ENCODE measurements at regions not wholly inside any gene's neighbourhood (a gene's known extent, or its start where the extent isn't known, plus 50 kb on each side); places are given as distances from the start of the nearest gene placed in this dataset.

GRCh38 chr2:8538931-8539621, 142.8 kb upstream of the ID2 start:
- WGBS, 5 donors, result 84 to 89% (median 85%) methylated on average over 12 to 14 of the region's 14 CpGs
- Histone ChIP-seq H3K27ac (peak overlapping the region in 2 of 5 donors; percentile 60 to 61), H3K4me3 (no peak overlapping the region), H3K4me1 (peaks cover 33 to 75% (median 50%) of the 10 kb centered on the region in 4 donors), H3K36me3 (no peaks in the 10 kb centered on the region), H3K27me3 (no peaks in the 10 kb centered on the region), H3K9me3 (no peaks in the 10 kb centered on the region)
- no peak for TF ChIP-seq POLR2A (IDR thresholded peaks at IDR 0.05)
- no peak for TF ChIP-seq EP300 (IDR thresholded peaks at IDR 0.05)
- no peak for TF ChIP-seq POLR2AphosphoS5 (IDR thresholded peaks at IDR 0.05)
- no peak for TF ChIP-seq CTCF (IDR thresholded peaks at IDR 0.05)
- DNase-seq, result peak in 1 of 2 donors; percentile 23
- intact Hi-C loops (cut with DNase I; ENCODE audit: low total_unique reads), result no loop called here

- 45 to 60% (median 56%) methylated on average over 14 of the region's 14 CpGs for WGBS, 5 donors
- Histone ChIP-seq H3K27ac (peak overlapping the region in 3 of 5 donors; percentile 26 to 61 (median 60)), H3K4me3 (no peak overlapping the region), H3K9me3 (no peaks in the 10 kb centered on the region), H3K36me3 (no peaks in the 10 kb centered on the region), H3K4me1 (peaks cover 37 to 80% (median 51%) of the 10 kb centered on the region in 4 donors), H3K27me3 (no peaks in the 10 kb centered on the region)
- peak in 2 of 3 donors; percentile 5 to 10 for TF ChIP-seq POLR2AphosphoS5 (IDR thresholded peaks at IDR 0.05)
- TF ChIP-seq CTCF (IDR thresholded peaks at IDR 0.05), result no peak
- TF ChIP-seq POLR2A (IDR thresholded peaks at IDR 0.05), result no peak
- no peak for TF ChIP-seq EP300 (IDR thresholded peaks at IDR 0.05)
- intact Hi-C loops (cut with DNase I; ENCODE audit: low total_unique reads), result no loop called here
- DNase-seq, result peak; percentile 68 to 94
Measured at GRCh38 chr2:8539743-8540551, 141.9 kb upstream of the ID2 start.

DNA sequence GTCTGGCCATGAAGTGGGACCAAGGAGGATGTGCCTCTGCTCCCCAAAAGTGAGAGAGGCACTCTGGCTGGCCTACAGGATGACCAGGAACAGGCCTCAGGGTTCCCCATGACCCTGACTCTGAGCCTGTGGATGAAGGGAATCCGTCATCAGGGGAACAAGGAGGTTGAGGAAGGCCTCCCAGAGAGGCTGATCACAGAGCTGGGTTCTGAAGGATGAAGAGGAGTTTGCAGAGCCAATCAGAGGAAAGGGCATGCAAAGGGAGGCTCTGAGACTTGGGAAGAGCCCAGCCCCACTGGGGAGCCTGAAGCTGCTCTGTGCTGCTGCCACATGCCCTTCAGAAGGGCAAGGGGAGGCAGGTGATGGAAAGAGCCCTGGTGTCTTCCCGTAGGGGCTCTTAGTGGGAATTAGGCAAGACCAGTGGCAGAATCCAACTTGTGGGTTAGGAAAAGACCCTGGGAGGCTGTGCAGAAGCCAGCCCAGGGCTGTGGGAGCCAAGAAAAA, 141.3 kb upstream of the ID2 start:
- Histone ChIP-seq H3K36me3 (no peaks in the 10 kb centered on the region), H3K4me1 (peaks cover 31 to 77% (median 47%) of the 10 kb centered on the region in 4 donors), H3K9me3 (no peaks in the 10 kb centered on the region), H3K27me3 (no peaks in the 10 kb centered on the region), H3K27ac (peak overlapping the region in 3 of 5 donors; percentile 26 to 60 (median 51)), H3K4me3 (no peak overlapping the region)
- intact Hi-C loops (cut with DNase I; ENCODE audit: low total_unique reads), result no loop called here
- TF ChIP-seq POLR2A (IDR thresholded peaks at IDR 0.05) (no peak), POLR2AphosphoS5 (IDR thresholded peaks at IDR 0.05) (no peak), EP300 (IDR thresholded peaks at IDR 0.05) (no peak), CTCF (IDR thresholded peaks at IDR 0.05) (no peak)
- peak in 1 of 2 donors; percentile 16 for DNase-seq
- 88 to 100% (median 96%) methylated on average over 2 of the region's 2 CpGs for WGBS, 5 donors

GRCh38 chr2:8541223-8541622, 140.6 kb upstream of the ID2 start:
- DNase-seq, result no peak
- intact Hi-C loops (cut with DNase I; ENCODE audit: low total_unique reads), result no loop called here
- no peak overlapping the region for H3K27ac ChIP-seq
- no peaks in the 10 kb centered on the region for H3K36me3 ChIP-seq
- TF ChIP-seq EP300 (IDR thresholded peaks at IDR 0.05), result no peak
- TF ChIP-seq POLR2AphosphoS5 (IDR thresholded peaks at IDR 0.05), result no peak
- TF ChIP-seq POLR2A (IDR thresholded peaks at IDR 0.05), result no peak
- TF ChIP-seq CTCF (IDR thresholded peaks at IDR 0.05), result no peak
- H3K27me3 ChIP-seq, result no peaks in the 10 kb centered on the region
- no peaks in the 10 kb centered on the region for H3K9me3 ChIP-seq
- WGBS, 5 donors, result 87 to 94% (median 90%) methylated on average over 8 of the region's 8 CpGs
- H3K4me1 ChIP-seq, result peaks cover 27 to 71% (median 40%) of the 10 kb centered on the region in 4 donors
- no peak overlapping the region for H3K4me3 ChIP-seq
